ENCODE measurements at regions not wholly inside any gene's neighbourhood (a gene's known extent, or its start where the extent isn't known, plus 50 kb on each side); places are given as distances from the start of the nearest gene placed in this dataset.

DNA sequence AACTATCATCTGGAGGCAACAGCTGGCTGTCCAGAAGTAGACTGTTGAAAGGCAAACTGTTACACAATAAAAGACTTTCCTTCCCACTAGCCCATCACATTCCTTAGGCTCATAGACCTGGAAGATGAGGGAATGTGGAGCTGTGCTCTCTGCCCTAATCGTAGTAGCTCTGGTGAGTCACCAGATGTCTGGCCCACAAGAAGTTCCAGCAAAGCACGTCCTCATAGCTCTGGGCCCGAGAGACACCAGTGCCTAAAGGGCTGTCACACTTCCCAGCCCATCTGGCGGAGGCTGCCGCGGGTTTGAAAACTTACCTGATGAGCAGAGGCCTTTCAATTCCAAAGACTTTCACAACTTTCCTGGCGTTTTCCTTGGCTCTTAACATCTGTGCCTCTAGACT is 81.7 kb upstream of the STOX2 start:
- TF ChIP-seq CTCF (IDR thresholded peaks at IDR 0.05; ENCODE audit: insufficient read depth, low read depth, low read length), result no peak
- Histone ChIP-seq H3K27me3 (ENCODE audit: control insufficient read depth, insufficient read depth, low read length) (no peaks in the 10 kb centered on the region), H3K36me3 (ENCODE audit: control insufficient read depth, insufficient read depth, low read length) (no peaks in the 10 kb centered on the region), H3K4me3 (ENCODE audit: low read depth, low read length) (no peak overlapping the region)
- no peak for DNase-seq (ENCODE audit: low read depth)
- ChIA-PET CTCF (interaction anchor here (1.0 to 1.2 kb wide), 2 partner anchors 17 to 345 kb away, joined by 4 to 5 read pairs; no protein-coding TSS in a partner anchor), POLR2A (no interaction called here)

DNA sequence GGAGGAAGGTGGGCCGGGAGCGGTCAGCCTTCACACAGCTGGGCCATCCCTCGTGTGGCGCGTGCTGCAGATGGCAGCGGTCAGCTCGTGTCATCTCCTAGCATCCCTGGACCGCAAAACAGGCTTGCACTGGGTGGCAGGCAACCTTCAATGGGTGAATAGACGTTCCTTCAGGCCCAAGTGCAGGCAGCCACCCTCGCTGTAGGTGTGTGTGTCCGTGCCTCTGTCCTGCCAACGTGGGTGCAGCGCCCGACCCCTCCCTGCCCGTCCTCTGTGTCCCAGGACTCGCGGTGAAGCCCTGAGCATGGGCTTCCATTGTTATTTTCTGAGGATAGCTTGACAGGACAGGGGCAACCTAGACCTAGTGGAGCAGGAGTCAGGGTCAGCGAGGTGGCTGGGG is 79.8 kb upstream of the STOX2 start:
- no peak overlapping the region for H3K4me3 ChIP-seq (ENCODE audit: low read depth, low read length)
- no peak for DNase-seq (ENCODE audit: low read depth)
- H3K36me3 ChIP-seq (ENCODE audit: control insufficient read depth, insufficient read depth, low read length), result no peaks in the 10 kb centered on the region
- ChIA-PET CTCF (no interaction called here), POLR2A (no interaction called here)
- H3K27me3 ChIP-seq (ENCODE audit: control insufficient read depth, insufficient read depth, low read length), result no peaks in the 10 kb centered on the region
- no peak for TF ChIP-seq CTCF (IDR thresholded peaks at IDR 0.05; ENCODE audit: insufficient read depth, low read depth, low read length)

GRCh38 chr4:183826461-183826860 is 78.6 kb upstream of the STOX2 start:
- POLR2A ChIA-PET, result no interaction called here
- DNase-seq (ENCODE audit: low read depth), result no peak
- H3K36me3 ChIP-seq (ENCODE audit: control insufficient read depth, insufficient read depth, low read length), result no peaks in the 10 kb centered on the region
- H3K4me3 ChIP-seq (ENCODE audit: low read depth, low read length), result no peak overlapping the region
- no peaks in the 10 kb centered on the region for H3K27me3 ChIP-seq (ENCODE audit: control insufficient read depth, insufficient read depth, low read length)
- CTCF ChIA-PET, result interaction anchor here (1.3 kb wide), 1 partner anchor 14 kb away, joined by 3 read pairs; no protein-coding TSS in a partner anchor
- no peak for TF ChIP-seq CTCF (IDR thresholded peaks at IDR 0.05; ENCODE audit: insufficient read depth, low read depth, low read length)

- Histone ChIP-seq H3K4me3 (ENCODE audit: low read depth, low read length) (no peak overlapping the region), H3K36me3 (ENCODE audit: control insufficient read depth, insufficient read depth, low read length) (no peaks in the 10 kb centered on the region), H3K27me3 (ENCODE audit: control insufficient read depth, insufficient read depth, low read length) (no peaks in the 10 kb centered on the region)
- ChIA-PET POLR2A (no interaction called here), CTCF (no interaction called here)
- no peak for DNase-seq (ENCODE audit: low read depth)
- TF ChIP-seq CTCF (IDR thresholded peaks at IDR 0.05; ENCODE audit: insufficient read depth, low read depth, low read length), result no peak
These were observed 77.0 kb upstream of the STOX2 start for GRCh38 chr4:183828125-183828524.

GRCh38 chr4:183828839-183829238 is 76.3 kb upstream of the STOX2 start:
- ChIA-PET POLR2A (no interaction called here), CTCF (no interaction called here)
- H3K27me3 ChIP-seq (ENCODE audit: control insufficient read depth, insufficient read depth, low read length), result no peaks in the 10 kb centered on the region
- DNase-seq (ENCODE audit: low read depth), result no peak
- TF ChIP-seq CTCF (IDR thresholded peaks at IDR 0.05; ENCODE audit: insufficient read depth, low read depth, low read length), result no peak
- H3K4me3 ChIP-seq (ENCODE audit: low read depth, low read length), result no peak overlapping the region
- H3K36me3 ChIP-seq (ENCODE audit: control insufficient read depth, insufficient read depth, low read length), result no peaks in the 10 kb centered on the region

Data from BJ (cell line).